ENCODE measurements at regions not wholly inside any gene's neighbourhood (a gene's known extent, or its start where the extent isn't known, plus 50 kb on each side); places are given as distances from the start of the nearest gene placed in this dataset.
"Not testable (repeated sequence)": the region's sequence is repeated elsewhere in the genome, so short reads cannot be mapped to it uniquely, and the experiment has no call there.

- no peak for TF ChIP-seq CTCF (IDR thresholded peaks at IDR 0.05; ENCODE audit: insufficient read depth, missing control alignments)
- no peak for FAIRE-seq
- DNase-seq (ENCODE audit: insufficient read length, low spot score), result no peak
Observed at GRCh38 chr10:131041441-131041840, 270.1 kb downstream of the TCERG1L start.

- not testable (repeated sequence) for DNase-seq (ENCODE audit: insufficient read length, low spot score); FAIRE-seq
Observed at GRCh38 chr10:131042015-131042414, 269.5 kb downstream of the TCERG1L start.

Measured in D721Med (cell line).